GM23338 (cell line): ENCODE measurements at regions not wholly inside any gene's neighbourhood (a gene's known extent, or its start where the extent isn't known, plus 50 kb on each side); places are given as distances from the start of the nearest gene placed in this dataset.

Source experiments
- ATAC-seq: fragments of 200-7000 bp; cut with Tn5 transposase; 3 replicates; pipeline ENCODE4 v1.9.1; 2020
- DNase-seq: peaks from one replicate; pipeline ENCODE4 v3.0.0-alpha.2; 2015; ENCODE audit warnings: low spot score
- H2AFZ ChIP-seq: fragments of 200-600 bp; sonication (generic); 2 replicates; pipeline ENCODE4 v1.8.0; 2016; ENCODE audit warnings: antibody characterized with exemption, mild to moderate bottlenecking, moderate library complexity
- H3F3A ChIP-seq: fragments of 200-600 bp; sonication (generic); replicated peaks from 2 replicates; pipeline ENCODE4 v1.8.0; 2017; ENCODE audit warnings: antibody characterized with exemption, mixed run types, low read depth
- H3K27ac ChIP-seq: fragments of 200-600 bp; sonication (generic); 2 replicates; pipeline ENCODE4 v1.6.1; 2016; ENCODE audit warnings: low read depth
- H3K27me3 ChIP-seq: fragments of 200-600 bp; sonication (generic); 2 replicates; pipeline ENCODE4 v1.8.0; 2016; ENCODE audit warnings: mild to moderate bottlenecking, mixed run types, moderate library complexity; ENCODE audit not compliant: insufficient read depth
- H3K36me3 ChIP-seq: fragments of 200-600 bp; sonication (generic); 2 replicates; pipeline ENCODE4 v1.8.0; 2016; ENCODE audit warnings: mild to moderate bottlenecking; ENCODE audit not compliant: insufficient read depth
- H3K4me1 ChIP-seq: fragments of 200-600 bp; sonication (generic); 2 replicates; pipeline ENCODE4 v1.8.0; 2016; ENCODE audit warnings: mild to moderate bottlenecking, moderate library complexity; ENCODE audit not compliant: insufficient read depth
- H3K4me2 ChIP-seq: fragments of 200-600 bp; sonication (generic); 2 replicates; pipeline ENCODE4 v1.7.1; 2017; ENCODE audit warnings: mixed run types
- H3K4me3 ChIP-seq: fragments of 200-600 bp; sonication (generic); 2 replicates; pipeline ENCODE4 v1.6.1; 2016; ENCODE audit warnings: mixed run types
- H3K79me2 ChIP-seq: fragments of 200-600 bp; sonication (generic); replicated peaks from 2 replicates; pipeline ENCODE4 v1.8.0; 2017; ENCODE audit warnings: mild to moderate bottlenecking; ENCODE audit not compliant: insufficient read depth
- H3K9me2 ChIP-seq: fragments of 200-600 bp; sonication (generic); 2 replicates; pipeline ENCODE4 v1.8.0; 2017; ENCODE audit not compliant: insufficient read depth
- H4K20me1 ChIP-seq: fragments of 200-600 bp; sonication (generic); replicated peaks from 2 replicates; pipeline ENCODE4 v1.8.0; 2017; ENCODE audit warnings: mild to moderate bottlenecking; ENCODE audit not compliant: insufficient read depth
- H3K27ac Mint-ChIP-seq: 2 replicates; pipeline ENCODE4 v1.8.0; 2020; ENCODE audit warnings: inconsistent platforms, mild to moderate bottlenecking, moderate library complexity, mixed read lengths
- H3K27me3 Mint-ChIP-seq: 3 replicates; pipeline ENCODE4 v1.8.0; 2022; ENCODE audit warnings: low read depth, mild to moderate bottlenecking, moderate library complexity, mixed read lengths, inconsistent platforms; ENCODE audit not compliant: insufficient read depth, poor library complexity
- H3K36me3 Mint-ChIP-seq: 3 replicates; pipeline ENCODE4 v1.8.0; 2021; ENCODE audit warnings: low read depth, mild to moderate bottlenecking, inconsistent platforms, moderate library complexity, mixed read lengths
- H3K4me1 Mint-ChIP-seq: 3 replicates; pipeline ENCODE4 v1.8.0; 2020; ENCODE audit warnings: mild to moderate bottlenecking, inconsistent platforms, mixed read lengths
- H3K4me3 Mint-ChIP-seq: 3 replicates; pipeline ENCODE4 v1.8.0; 2021; ENCODE audit warnings: moderate library complexity, mild to moderate bottlenecking, inconsistent platforms, mixed read lengths
- H3K9me3 Mint-ChIP-seq: 3 replicates; pipeline ENCODE4 v1.8.0; 2020; ENCODE audit warnings: moderate library complexity, mild to moderate bottlenecking, inconsistent platforms, mixed read lengths
- CREB1 ChIP-seq: fragments of 250-450 bp; sonication (Bioruptor Pico); IDR thresholded peaks from 2 replicates; pipeline ENCODE4 v1.5.0; 2020; ENCODE audit warnings: low read depth, mild to moderate bottlenecking, moderate library complexity
- CTCF ChIP-seq, 2 experiments: fragments of 200-600 bp in 1 of 2; sonication (generic) in 1 of 2; conservative IDR thresholded peaks; 2 replicates each; pipeline versions ENCODE4 v1.5.1 to v1.6.1; 2016 to 2017; ENCODE audit warnings: antibody characterized with exemption in 2 of 2, low read depth in 2 of 2, mild to moderate bottlenecking in 2 of 2, moderate library complexity in 1 of 2
- ETS1 ChIP-seq: IDR thresholded peaks from 2 replicates; pipeline ENCODE4 v1.6.1; 2016; ENCODE audit warnings: antibody characterized with exemption
- EZH2 ChIP-seq: fragments of 200-600 bp; sonication (generic); IDR thresholded peaks from one replicate; pipeline ENCODE4 v1.8.0; 2017; ENCODE audit warnings: antibody characterized with exemption, mild to moderate bottlenecking, low read depth; ENCODE audit not compliant: unreplicated experiment
- EZH2phosphoT487 ChIP-seq: fragments of 200-600 bp; sonication (generic); IDR thresholded peaks from one replicate; pipeline ENCODE4 v1.8.1; 2018; ENCODE audit warnings: antibody characterized with exemption; ENCODE audit not compliant: unreplicated experiment
- JUNB ChIP-seq: IDR thresholded peaks from one replicate; pipeline ENCODE4 v1.6.1; 2016; ENCODE audit warnings: antibody characterized with exemption; ENCODE audit not compliant: unreplicated experiment
- NANOG ChIP-seq: IDR thresholded peaks from 2 replicates; pipeline ENCODE4 v1.6.1; 2016; ENCODE audit warnings: antibody characterized with exemption, borderline replicate concordance
- POLR2AphosphoS5 ChIP-seq: IDR thresholded peaks from 2 replicates; pipeline ENCODE4 v1.6.1; 2016; ENCODE audit warnings: antibody characterized with exemption, low read depth
- REST ChIP-seq: IDR thresholded peaks from one replicate; pipeline ENCODE4 v1.6.1; 2018; ENCODE audit warnings: antibody characterized with exemption; ENCODE audit not compliant: unreplicated experiment
- ZNF331 ChIP-seq: fragments of 250-450 bp; sonication (Bioruptor Pico); IDR thresholded peaks from 2 replicates; pipeline ENCODE4 v1.5.0; 2020; ENCODE audit warnings: low read depth, mild to moderate bottlenecking, moderate library complexity
- TF ChIP-seq, protein P1 (sequence below): fragments of 250-450 bp; sonication (Bioruptor Pico); IDR thresholded peaks from 2 replicates; pipeline ENCODE4 v1.5.0; 2020; ENCODE audit warnings: mild to moderate bottlenecking, moderate library complexity

- peaks cover 7% of the 10 kb centered on the region; the same call in 2 of the 3 replicates for H3K4me1 Mint-ChIP-seq
- H3K27me3 Mint-ChIP-seq = peaks cover 4% of the 10 kb centered on the region
- H3K9me2 ChIP-seq = peaks cover 11% of the 10 kb centered on the region; the same call in 1 of the 2 replicates
- no peak overlapping the region for H3K4me3 ChIP-seq
- no peak overlapping the region for H3K27ac ChIP-seq
- TF ChIP-seq REST (no peak), ETS1 (no peak), POLR2AphosphoS5 (no peak), CTCF (conservative IDR thresholded peaks at IDR 0.05; ENCODE audit: low read depth in 2 of 2) (no peak), EZH2phosphoT487 (no peak), EZH2 (no peak), CREB1 (CRISPR knock-in tag) (no peak), NANOG (no peak), ZNF331 (CRISPR knock-in tag) (no peak), JUNB (no peak)
- TF ChIP-seq, protein P1, sequence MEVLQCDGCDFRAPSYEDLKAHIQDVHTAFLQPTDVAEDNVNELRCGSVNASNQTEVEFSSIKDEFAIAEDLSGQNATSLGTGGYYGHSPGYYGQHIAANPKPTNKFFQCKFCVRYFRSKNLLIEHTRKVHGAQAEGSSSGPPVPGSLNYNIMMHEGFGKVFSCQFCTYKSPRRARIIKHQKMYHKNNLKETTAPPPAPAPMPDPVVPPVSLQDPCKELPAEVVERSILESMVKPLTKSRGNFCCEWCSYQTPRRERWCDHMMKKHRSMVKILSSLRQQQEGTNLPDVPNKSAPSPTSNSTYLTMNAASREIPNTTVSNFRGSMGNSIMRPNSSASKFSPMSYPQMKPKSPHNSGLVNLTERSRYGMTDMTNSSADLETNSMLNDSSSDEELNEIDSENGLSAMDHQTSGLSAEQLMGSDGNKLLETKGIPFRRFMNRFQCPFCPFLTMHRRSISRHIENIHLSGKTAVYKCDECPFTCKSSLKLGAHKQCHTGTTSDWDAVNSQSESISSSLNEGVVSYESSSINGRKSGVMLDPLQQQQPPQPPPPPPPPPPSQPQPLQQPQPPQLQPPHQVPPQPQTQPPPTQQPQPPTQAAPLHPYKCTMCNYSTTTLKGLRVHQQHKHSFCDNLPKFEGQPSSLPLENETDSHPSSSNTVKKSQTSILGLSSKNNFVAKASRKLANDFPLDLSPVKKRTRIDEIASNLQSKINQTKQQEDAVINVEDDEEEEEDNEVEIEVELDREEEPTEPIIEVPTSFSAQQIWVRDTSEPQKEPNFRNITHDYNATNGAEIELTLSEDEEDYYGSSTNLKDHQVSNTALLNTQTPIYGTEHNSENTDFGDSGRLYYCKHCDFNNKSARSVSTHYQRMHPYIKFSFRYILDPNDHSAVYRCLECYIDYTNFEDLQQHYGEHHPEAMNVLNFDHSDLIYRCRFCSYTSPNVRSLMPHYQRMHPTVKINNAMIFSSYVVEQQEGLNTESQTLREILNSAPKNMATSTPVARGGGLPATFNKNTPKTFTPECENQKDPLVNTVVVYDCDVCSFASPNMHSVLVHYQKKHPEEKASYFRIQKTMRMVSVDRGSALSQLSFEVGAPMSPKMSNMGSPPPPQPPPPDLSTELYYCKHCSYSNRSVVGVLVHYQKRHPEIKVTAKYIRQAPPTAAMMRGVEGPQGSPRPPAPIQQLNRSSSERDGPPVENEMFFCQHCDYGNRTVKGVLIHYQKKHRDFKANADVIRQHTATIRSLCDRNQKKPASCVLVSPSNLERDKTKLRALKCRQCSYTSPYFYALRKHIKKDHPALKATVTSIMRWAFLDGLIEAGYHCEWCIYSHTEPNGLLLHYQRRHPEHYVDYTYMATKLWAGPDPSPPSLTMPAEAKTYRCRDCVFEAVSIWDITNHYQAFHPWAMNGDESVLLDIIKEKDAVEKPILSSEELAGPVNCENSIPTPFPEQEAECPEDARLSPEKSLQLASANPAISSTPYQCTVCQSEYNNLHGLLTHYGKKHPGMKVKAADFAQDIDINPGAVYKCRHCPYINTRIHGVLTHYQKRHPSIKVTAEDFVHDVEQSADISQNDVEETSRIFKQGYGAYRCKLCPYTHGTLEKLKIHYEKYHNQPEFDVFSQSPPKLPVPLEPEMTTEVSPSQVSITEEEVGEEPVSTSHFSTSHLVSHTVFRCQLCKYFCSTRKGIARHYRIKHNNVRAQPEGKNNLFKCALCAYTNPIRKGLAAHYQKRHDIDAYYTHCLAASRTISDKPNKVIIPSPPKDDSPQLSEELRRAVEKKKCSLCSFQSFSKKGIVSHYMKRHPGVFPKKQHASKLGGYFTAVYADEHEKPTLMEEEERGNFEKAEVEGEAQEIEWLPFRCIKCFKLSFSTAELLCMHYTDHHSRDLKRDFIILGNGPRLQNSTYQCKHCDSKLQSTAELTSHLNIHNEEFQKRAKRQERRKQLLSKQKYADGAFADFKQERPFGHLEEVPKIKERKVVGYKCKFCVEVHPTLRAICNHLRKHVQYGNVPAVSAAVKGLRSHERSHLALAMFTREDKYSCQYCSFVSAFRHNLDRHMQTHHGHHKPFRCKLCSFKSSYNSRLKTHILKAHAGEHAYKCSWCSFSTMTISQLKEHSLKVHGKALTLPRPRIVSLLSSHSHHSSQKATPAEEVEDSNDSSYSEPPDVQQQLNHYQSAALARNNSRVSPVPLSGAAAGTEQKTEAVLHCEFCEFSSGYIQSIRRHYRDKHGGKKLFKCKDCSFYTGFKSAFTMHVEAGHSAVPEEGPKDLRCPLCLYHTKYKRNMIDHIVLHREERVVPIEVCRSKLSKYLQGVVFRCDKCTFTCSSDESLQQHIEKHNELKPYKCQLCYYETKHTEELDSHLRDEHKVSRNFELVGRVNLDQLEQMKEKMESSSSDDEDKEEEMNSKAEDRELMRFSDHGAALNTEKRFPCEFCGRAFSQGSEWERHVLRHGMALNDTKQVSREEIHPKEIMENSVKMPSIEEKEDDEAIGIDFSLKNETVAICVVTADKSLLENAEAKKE (CRISPR knock-in tag) = no peak
- no peaks in the 10 kb centered on the region for H3K36me3 ChIP-seq
- H3K4me1 ChIP-seq = peaks cover 9% of the 10 kb centered on the region; the same call in 1 of the 2 replicates
- no peak overlapping the region for H3K4me3 Mint-ChIP-seq
- no peak for ATAC-seq
- no peaks in the 10 kb centered on the region for H3K36me3 Mint-ChIP-seq
- no peak overlapping the region for H2AFZ ChIP-seq
- H4K20me1 ChIP-seq = no peaks in the 10 kb centered on the region
- no peaks in the 10 kb centered on the region for H3F3A ChIP-seq
- DNase-seq = no peak
- no peaks in the 10 kb centered on the region for H3K79me2 ChIP-seq
- H3K9me3 Mint-ChIP-seq = no peaks in the 10 kb centered on the region
- no peak overlapping the region for H3K4me2 ChIP-seq
- no peaks in the 10 kb centered on the region for H3K27me3 ChIP-seq
- no peak overlapping the region for H3K27ac Mint-ChIP-seq
Measured at GRCh38 chr2:180261976-180262375, 254.9 kb upstream of the CWC22 start.
